WTC11 (cell line): ENCODE measurements at regions not wholly inside any gene's neighbourhood (a gene's known extent, or its start where the extent isn't known, plus 50 kb on each side); places are given as distances from the start of the nearest gene placed in this dataset.

ENCODE experiments used
- ATAC-seq: fragments of 200-7000 bp; cut with Tn5 transposase; 2 replicates; pipeline ENCODE4 v1.10.0; 2021; ENCODE audit warnings: mild to moderate bottlenecking, moderate library complexity
- CTCF ChIA-PET: fragments of 300-600 bp; sonication (Branson Sonifier 250); formaldehyde crosslinking; loops from one replicate; lab custom pipeline; 2021; ENCODE audit warnings: antibody characterized with exemption; lab: Charles Lee
- POLR2A ChIA-PET: fragments of 350-600 bp; sonication (Branson Sonifier 250); formaldehyde crosslinking; loops from one replicate; lab custom pipeline; 2021; ENCODE audit warnings: antibody characterized with exemption; lab: Charles Lee
- DNase-seq: peaks from one replicate; pipeline ENCODE4 v3.0.0; 2021; ENCODE audit warnings: low spot score
- H3K27ac Mint-ChIP-seq: 2 replicates; pipeline ENCODE4 v1.8.0; 2021; ENCODE audit warnings: mixed read lengths
- H3K27me3 Mint-ChIP-seq: 2 replicates; pipeline ENCODE4 v1.8.0; 2021; ENCODE audit warnings: low read depth, mild to moderate bottlenecking, moderate library complexity, mixed read lengths
- H3K36me3 Mint-ChIP-seq: 2 replicates; pipeline ENCODE4 v1.8.0; 2021; ENCODE audit warnings: mixed read lengths
- H3K4me1 Mint-ChIP-seq: 2 replicates; pipeline ENCODE4 v1.8.0; 2022; ENCODE audit warnings: mixed read lengths
- H3K4me3 Mint-ChIP-seq: 2 replicates; pipeline ENCODE4 v1.8.0; 2021; ENCODE audit warnings: mild to moderate bottlenecking, moderate library complexity, mixed read lengths
- H3K9me3 Mint-ChIP-seq: 2 replicates; pipeline ENCODE4 v1.8.0; 2021; ENCODE audit warnings: mixed read lengths
- ATF1 ChIP-seq: sonication (generic); formaldehyde crosslinking; IDR thresholded peaks from 2 replicates; pipeline ENCODE4 v1.8.1; 2023; ENCODE audit warnings: mild to moderate bottlenecking, moderate library complexity, missing genetic modification reagents
- CBFB ChIP-seq: sonication (generic); formaldehyde crosslinking; IDR thresholded peaks from 2 replicates; pipeline ENCODE4 v1.8.1; 2022; ENCODE audit warnings: mild to moderate bottlenecking, low read depth, missing genetic modification reagents
- FOXP1 ChIP-seq: sonication (generic); formaldehyde crosslinking; IDR thresholded peaks from 2 replicates; pipeline ENCODE4 v1.8.0; 2022; ENCODE audit warnings: missing genetic modification reagents, mild to moderate bottlenecking, moderate library complexity, borderline replicate concordance
- GRHL2 ChIP-seq: fragments of 250-450 bp; sonication (Bioruptor Pico); IDR thresholded peaks from 2 replicates; pipeline ENCODE4 v1.8.0; 2022; ENCODE audit warnings: mild to moderate bottlenecking, moderate library complexity; ENCODE audit not compliant: insufficient replicate concordance, severe bottlenecking
- NFYB ChIP-seq: sonication (generic); formaldehyde crosslinking; conservative IDR thresholded peaks from 2 replicates; pipeline ENCODE4 v1.8.0; 2022; ENCODE audit warnings: low read depth, missing genetic modification reagents
- NR2C2 ChIP-seq: sonication (generic); formaldehyde crosslinking; IDR thresholded peaks from 2 replicates; pipeline ENCODE4 v1.8.0; 2022; ENCODE audit warnings: mild to moderate bottlenecking, missing genetic modification reagents
- OVOL2 ChIP-seq: fragments of 250-450 bp; sonication (Bioruptor Pico); IDR thresholded peaks from 2 replicates; pipeline ENCODE4 v1.9.0; 2021; ENCODE audit warnings: mild to moderate bottlenecking, borderline replicate concordance
- SOX15 ChIP-seq: fragments of 250-450 bp; sonication (Bioruptor Pico); IDR thresholded peaks from 2 replicates; pipeline ENCODE4 v1.9.0; 2021; ENCODE audit warnings: mild to moderate bottlenecking
- ZNF138 ChIP-seq: sonication (generic); formaldehyde crosslinking; conservative IDR thresholded peaks from 2 replicates; pipeline ENCODE4 v1.8.1; 2022; ENCODE audit warnings: mild to moderate bottlenecking, moderate library complexity, missing genetic modification reagents
- ZNF232 ChIP-seq: sonication (generic); formaldehyde crosslinking; IDR thresholded peaks from 2 replicates; pipeline ENCODE4 v1.8.0; 2022; ENCODE audit warnings: mild to moderate bottlenecking, missing genetic modification reagents
- ZNF416 ChIP-seq: fragments of 250-450 bp; sonication (Bioruptor Pico); IDR thresholded peaks from 2 replicates; pipeline ENCODE4 v1.9.0; 2021; ENCODE audit warnings: mild to moderate bottlenecking, inconsistent platforms
- TF ChIP-seq, protein P1 (sequence below): sonication (generic); formaldehyde crosslinking; IDR thresholded peaks from 2 replicates; pipeline ENCODE4 v1.8.1; 2023; ENCODE audit warnings: mild to moderate bottlenecking, missing genetic modification reagents, borderline replicate concordance
- TF ChIP-seq, protein P2 (sequence below): sonication (generic); formaldehyde crosslinking; IDR thresholded peaks from 2 replicates; pipeline ENCODE4 v1.8.1; 2022; ENCODE audit warnings: mild to moderate bottlenecking, missing genetic modification reagents, moderate library complexity, borderline replicate concordance
- TF ChIP-seq, protein P3 (sequence below): sonication (generic); formaldehyde crosslinking; IDR thresholded peaks from 2 replicates; pipeline ENCODE4 v1.8.1; 2022; ENCODE audit warnings: low read depth, missing genetic modification reagents, borderline replicate concordance
- TF ChIP-seq, protein P4 (sequence below): sonication (generic); formaldehyde crosslinking; IDR thresholded peaks from 2 replicates; pipeline ENCODE4 v1.8.1; 2022; ENCODE audit warnings: missing genetic modification reagents, borderline replicate concordance
- TF ChIP-seq, protein P5 (sequence below): sonication (generic); formaldehyde crosslinking; IDR thresholded peaks from 2 replicates; pipeline ENCODE4 v1.8.0; 2022; ENCODE audit warnings: mild to moderate bottlenecking, missing genetic modification reagents
- TF ChIP-seq, protein P6 (sequence below): fragments of 250-450 bp; sonication (Bioruptor Pico); IDR thresholded peaks from 2 replicates; pipeline ENCODE4 v1.9.0; 2021; ENCODE audit warnings: mild to moderate bottlenecking, borderline replicate concordance
- TF ChIP-seq, protein P7 (sequence below): sonication (generic); formaldehyde crosslinking; IDR thresholded peaks from 2 replicates; pipeline ENCODE4 v1.8.1; 2023; ENCODE audit warnings: mild to moderate bottlenecking, missing genetic modification reagents

DNA sequence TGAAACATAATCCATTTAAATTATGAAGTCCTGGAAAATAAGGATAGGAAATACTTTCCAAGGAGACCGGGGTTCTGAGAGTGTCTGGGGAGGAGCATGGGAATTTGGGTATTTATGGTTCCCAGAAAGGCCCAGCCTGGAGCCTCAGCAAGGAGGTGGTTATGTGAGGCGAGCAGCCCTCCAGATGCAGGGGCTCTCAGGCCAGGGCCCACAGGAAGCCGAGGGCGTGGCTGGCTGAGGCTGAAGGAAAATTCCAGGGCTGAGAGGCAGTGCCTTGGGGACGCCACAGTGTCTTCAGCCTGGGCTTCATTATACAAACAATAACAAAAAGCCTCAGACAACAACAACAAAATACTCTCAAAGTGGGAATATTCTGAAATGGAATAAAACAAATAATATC lies 86.9 kb upstream of the SERPINE2 start:
- Mint-ChIP-seq H3K4me1 (peaks cover 10% of the 10 kb centered on the region; the same call in 1 of the 2 replicates), H3K27ac (no peak overlapping the region), H3K4me3 (no peak overlapping the region), H3K27me3 (no peaks in the 10 kb centered on the region), H3K9me3 (peaks cover 13% of the 10 kb centered on the region), H3K36me3 (no peaks in the 10 kb centered on the region)
- CTCF ChIA-PET = interaction anchor here (1.3 to 1.5 kb wide), 3 partner anchors 132 to 159 kb away, joined by 3 to 4 read pairs (median 3); no protein-coding TSS in a partner anchor
- ATAC-seq = peak; percentile 93
- POLR2A ChIA-PET = no interaction called here
- DNase-seq = peak; percentile 39
- TF ChIP-seq, protein P1, sequence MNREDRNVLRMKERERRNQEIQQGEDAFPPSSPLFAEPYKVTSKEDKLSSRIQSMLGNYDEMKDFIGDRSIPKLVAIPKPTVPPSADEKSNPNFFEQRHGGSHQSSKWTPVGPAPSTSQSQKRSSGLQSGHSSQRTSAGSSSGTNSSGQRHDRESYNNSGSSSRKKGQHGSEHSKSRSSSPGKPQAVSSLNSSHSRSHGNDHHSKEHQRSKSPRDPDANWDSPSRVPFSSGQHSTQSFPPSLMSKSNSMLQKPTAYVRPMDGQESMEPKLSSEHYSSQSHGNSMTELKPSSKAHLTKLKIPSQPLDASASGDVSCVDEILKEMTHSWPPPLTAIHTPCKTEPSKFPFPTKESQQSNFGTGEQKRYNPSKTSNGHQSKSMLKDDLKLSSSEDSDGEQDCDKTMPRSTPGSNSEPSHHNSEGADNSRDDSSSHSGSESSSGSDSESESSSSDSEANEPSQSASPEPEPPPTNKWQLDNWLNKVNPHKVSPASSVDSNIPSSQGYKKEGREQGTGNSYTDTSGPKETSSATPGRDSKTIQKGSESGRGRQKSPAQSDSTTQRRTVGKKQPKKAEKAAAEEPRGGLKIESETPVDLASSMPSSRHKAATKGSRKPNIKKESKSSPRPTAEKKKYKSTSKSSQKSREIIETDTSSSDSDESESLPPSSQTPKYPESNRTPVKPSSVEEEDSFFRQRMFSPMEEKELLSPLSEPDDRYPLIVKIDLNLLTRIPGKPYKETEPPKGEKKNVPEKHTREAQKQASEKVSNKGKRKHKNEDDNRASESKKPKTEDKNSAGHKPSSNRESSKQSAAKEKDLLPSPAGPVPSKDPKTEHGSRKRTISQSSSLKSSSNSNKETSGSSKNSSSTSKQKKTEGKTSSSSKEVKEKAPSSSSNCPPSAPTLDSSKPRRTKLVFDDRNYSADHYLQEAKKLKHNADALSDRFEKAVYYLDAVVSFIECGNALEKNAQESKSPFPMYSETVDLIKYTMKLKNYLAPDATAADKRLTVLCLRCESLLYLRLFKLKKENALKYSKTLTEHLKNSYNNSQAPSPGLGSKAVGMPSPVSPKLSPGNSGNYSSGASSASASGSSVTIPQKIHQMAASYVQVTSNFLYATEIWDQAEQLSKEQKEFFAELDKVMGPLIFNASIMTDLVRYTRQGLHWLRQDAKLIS (CRISPR knock-in tag) = no peak
- TF ChIP-seq, protein P2, sequence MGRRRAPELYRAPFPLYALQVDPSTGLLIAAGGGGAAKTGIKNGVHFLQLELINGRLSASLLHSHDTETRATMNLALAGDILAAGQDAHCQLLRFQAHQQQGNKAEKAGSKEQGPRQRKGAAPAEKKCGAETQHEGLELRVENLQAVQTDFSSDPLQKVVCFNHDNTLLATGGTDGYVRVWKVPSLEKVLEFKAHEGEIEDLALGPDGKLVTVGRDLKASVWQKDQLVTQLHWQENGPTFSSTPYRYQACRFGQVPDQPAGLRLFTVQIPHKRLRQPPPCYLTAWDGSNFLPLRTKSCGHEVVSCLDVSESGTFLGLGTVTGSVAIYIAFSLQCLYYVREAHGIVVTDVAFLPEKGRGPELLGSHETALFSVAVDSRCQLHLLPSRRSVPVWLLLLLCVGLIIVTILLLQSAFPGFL (CRISPR knock-in tag) = no peak
- no peak for TF ChIP-seq CBFB (CRISPR knock-in tag)
- TF ChIP-seq ZNF138 = no peak
- no peak for TF ChIP-seq OVOL2 (CRISPR knock-in tag)
- TF ChIP-seq, protein P3, sequence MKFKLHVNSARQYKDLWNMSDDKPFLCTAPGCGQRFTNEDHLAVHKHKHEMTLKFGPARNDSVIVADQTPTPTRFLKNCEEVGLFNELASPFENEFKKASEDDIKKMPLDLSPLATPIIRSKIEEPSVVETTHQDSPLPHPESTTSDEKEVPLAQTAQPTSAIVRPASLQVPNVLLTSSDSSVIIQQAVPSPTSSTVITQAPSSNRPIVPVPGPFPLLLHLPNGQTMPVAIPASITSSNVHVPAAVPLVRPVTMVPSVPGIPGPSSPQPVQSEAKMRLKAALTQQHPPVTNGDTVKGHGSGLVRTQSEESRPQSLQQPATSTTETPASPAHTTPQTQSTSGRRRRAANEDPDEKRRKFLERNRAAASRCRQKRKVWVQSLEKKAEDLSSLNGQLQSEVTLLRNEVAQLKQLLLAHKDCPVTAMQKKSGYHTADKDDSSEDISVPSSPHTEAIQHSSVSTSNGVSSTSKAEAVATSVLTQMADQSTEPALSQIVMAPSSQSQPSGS (CRISPR knock-in tag) = no peak
- TF ChIP-seq, protein P4, sequence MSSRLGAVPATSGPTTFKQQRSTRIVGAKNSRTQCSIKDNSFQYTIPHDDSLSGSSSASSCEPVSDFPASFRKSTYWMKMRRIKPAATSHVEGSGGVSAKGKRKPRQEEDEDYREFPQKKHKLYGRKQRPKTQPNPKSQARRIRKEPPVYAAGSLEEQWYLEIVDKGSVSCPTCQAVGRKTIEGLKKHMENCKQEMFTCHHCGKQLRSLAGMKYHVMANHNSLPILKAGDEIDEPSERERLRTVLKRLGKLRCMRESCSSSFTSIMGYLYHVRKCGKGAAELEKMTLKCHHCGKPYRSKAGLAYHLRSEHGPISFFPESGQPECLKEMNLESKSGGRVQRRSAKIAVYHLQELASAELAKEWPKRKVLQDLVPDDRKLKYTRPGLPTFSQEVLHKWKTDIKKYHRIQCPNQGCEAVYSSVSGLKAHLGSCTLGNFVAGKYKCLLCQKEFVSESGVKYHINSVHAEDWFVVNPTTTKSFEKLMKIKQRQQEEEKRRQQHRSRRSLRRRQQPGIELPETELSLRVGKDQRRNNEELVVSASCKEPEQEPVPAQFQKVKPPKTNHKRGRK (CRISPR knock-in tag) = no peak
- TF ChIP-seq FOXP1 (CRISPR knock-in tag) = no peak
- TF ChIP-seq SOX15 = no peak
- no peak for TF ChIP-seq GRHL2
- TF ChIP-seq ZNF416 (CRISPR knock-in tag) = no peak
- TF ChIP-seq ATF1 (CRISPR knock-in tag) = no peak
- TF ChIP-seq NR2C2 (CRISPR knock-in tag) = no peak
- TF ChIP-seq, protein P5, sequence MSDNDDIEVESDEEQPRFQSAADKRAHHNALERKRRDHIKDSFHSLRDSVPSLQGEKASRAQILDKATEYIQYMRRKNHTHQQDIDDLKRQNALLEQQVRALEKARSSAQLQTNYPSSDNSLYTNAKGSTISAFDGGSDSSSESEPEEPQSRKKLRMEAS (CRISPR knock-in tag) = no peak
- no peak for TF ChIP-seq NFYB
- TF ChIP-seq, protein P6, sequence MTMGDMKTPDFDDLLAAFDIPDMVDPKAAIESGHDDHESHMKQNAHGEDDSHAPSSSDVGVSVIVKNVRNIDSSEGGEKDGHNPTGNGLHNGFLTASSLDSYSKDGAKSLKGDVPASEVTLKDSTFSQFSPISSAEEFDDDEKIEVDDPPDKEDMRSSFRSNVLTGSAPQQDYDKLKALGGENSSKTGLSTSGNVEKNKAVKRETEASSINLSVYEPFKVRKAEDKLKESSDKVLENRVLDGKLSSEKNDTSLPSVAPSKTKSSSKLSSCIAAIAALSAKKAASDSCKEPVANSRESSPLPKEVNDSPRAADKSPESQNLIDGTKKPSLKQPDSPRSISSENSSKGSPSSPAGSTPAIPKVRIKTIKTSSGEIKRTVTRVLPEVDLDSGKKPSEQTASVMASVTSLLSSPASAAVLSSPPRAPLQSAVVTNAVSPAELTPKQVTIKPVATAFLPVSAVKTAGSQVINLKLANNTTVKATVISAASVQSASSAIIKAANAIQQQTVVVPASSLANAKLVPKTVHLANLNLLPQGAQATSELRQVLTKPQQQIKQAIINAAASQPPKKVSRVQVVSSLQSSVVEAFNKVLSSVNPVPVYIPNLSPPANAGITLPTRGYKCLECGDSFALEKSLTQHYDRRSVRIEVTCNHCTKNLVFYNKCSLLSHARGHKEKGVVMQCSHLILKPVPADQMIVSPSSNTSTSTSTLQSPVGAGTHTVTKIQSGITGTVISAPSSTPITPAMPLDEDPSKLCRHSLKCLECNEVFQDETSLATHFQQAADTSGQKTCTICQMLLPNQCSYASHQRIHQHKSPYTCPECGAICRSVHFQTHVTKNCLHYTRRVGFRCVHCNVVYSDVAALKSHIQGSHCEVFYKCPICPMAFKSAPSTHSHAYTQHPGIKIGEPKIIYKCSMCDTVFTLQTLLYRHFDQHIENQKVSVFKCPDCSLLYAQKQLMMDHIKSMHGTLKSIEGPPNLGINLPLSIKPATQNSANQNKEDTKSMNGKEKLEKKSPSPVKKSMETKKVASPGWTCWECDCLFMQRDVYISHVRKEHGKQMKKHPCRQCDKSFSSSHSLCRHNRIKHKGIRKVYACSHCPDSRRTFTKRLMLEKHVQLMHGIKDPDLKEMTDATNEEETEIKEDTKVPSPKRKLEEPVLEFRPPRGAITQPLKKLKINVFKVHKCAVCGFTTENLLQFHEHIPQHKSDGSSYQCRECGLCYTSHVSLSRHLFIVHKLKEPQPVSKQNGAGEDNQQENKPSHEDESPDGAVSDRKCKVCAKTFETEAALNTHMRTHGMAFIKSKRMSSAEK = no peak
- TF ChIP-seq, protein P7, sequence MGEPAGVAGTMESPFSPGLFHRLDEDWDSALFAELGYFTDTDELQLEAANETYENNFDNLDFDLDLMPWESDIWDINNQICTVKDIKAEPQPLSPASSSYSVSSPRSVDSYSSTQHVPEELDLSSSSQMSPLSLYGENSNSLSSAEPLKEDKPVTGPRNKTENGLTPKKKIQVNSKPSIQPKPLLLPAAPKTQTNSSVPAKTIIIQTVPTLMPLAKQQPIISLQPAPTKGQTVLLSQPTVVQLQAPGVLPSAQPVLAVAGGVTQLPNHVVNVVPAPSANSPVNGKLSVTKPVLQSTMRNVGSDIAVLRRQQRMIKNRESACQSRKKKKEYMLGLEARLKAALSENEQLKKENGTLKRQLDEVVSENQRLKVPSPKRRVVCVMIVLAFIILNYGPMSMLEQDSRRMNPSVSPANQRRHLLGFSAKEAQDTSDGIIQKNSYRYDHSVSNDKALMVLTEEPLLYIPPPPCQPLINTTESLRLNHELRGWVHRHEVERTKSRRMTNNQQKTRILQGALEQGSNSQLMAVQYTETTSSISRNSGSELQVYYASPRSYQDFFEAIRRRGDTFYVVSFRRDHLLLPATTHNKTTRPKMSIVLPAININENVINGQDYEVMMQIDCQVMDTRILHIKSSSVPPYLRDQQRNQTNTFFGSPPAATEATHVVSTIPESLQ (CRISPR knock-in tag) = no peak
- TF ChIP-seq ZNF232 (CRISPR knock-in tag) = no peak
- TF ChIP-seq, all 79 proteins: peak for 0
